H1 (cell line): ENCODE measurements at regions not wholly inside any gene's neighbourhood (a gene's known extent, or its start where the extent isn't known, plus 50 kb on each side); places are given as distances from the start of the nearest gene placed in this dataset.

ENCODE experiments used
- CTCF ChIA-PET: fragments of 300-600 bp; sonication (Branson Sonifier 250); formaldehyde crosslinking; loops from one replicate; lab custom pipeline; 2021; ENCODE audit not compliant: partially characterized antibody; lab: Charles Lee
- POLR2A ChIA-PET: fragments of 300-600 bp; sonication (Branson Sonifier 250); formaldehyde crosslinking; loops from one replicate; lab custom pipeline; 2021; ENCODE audit warnings: inconsistent platforms; ENCODE audit not compliant: partially characterized antibody; lab: Charles Lee
- DNase-seq, 2 experiments: peaks; one replicate each; pipeline versions ENCODE4 v3.0.0 to v3.0.0-alpha.2; 2010 to 2022; ENCODE audit warnings: low spot score in 2 of 2, low read depth in 1 of 2, mixed read lengths in 1 of 2
- FAIRE-seq: peaks from 2 replicates; lab custom pipeline; 2011; peaks lifted over from hg19 to GRCh38; lab: Jason Lieb, UNC
- H2AFZ ChIP-seq: 2 replicates; pipeline ENCODE4 v1.8.1; 2012; ENCODE audit warnings: low read length, inconsistent platforms
- H2AK5ac ChIP-seq: 2 replicates; pipeline ENCODE4 v1.6.1; 2013; ENCODE audit warnings: low read depth, low read length
- H2BK120ac ChIP-seq: replicated peaks from 2 replicates; pipeline ENCODE3; 2013; ENCODE audit warnings: low read depth, low read length, inconsistent platforms
- H2BK12ac ChIP-seq: 2 replicates; pipeline ENCODE4 v1.6.1; 2013; ENCODE audit warnings: low read depth, low read length
- H2BK15ac ChIP-seq: 2 replicates; pipeline ENCODE4 v1.6.1; 2013; ENCODE audit warnings: low read length
- H2BK20ac ChIP-seq: 2 replicates; pipeline ENCODE4 v1.6.1; 2013; ENCODE audit warnings: low read length
- H2BK5ac ChIP-seq: 2 replicates; pipeline ENCODE4 v1.6.1; 2013; ENCODE audit warnings: low read depth, low read length
- H3K14ac ChIP-seq: 2 replicates; pipeline ENCODE4 v1.6.1; 2013; ENCODE audit warnings: inconsistent platforms; ENCODE audit not compliant: insufficient read length
- H3K18ac ChIP-seq: 2 replicates; pipeline ENCODE4 v1.6.1; 2013; ENCODE audit warnings: low read length; ENCODE audit errors: extremely low read depth
- H3K23ac ChIP-seq: 2 replicates; pipeline ENCODE4 v1.6.1; 2013; ENCODE audit warnings: inconsistent platforms; ENCODE audit not compliant: insufficient read length
- H3K23me2 ChIP-seq: 2 replicates; pipeline ENCODE4 v1.6.1; 2013; ENCODE audit warnings: low read depth, low read length
- H3K27ac ChIP-seq: 2 replicates; pipeline ENCODE4 v1.6.1; 2011; ENCODE audit warnings: low read depth, low read length, inconsistent platforms
- H3K27me3 ChIP-seq, 4 experiments: replicated peaks in 1 of 4; 1 replicate in 1 of 4; 2 replicates in 3 of 4; pipeline versions ENCODE4 v1.6.1 to v1.8.1; 2011 to 2013; ENCODE audit warnings: low read length in 3 of 4, mild to moderate bottlenecking in 3 of 4, inconsistent platforms in 2 of 4, mixed read lengths in 2 of 4, moderate library complexity in 1 of 4; ENCODE audit not compliant: control insufficient read depth in 3 of 4, insufficient read depth in 3 of 4; ENCODE audit errors: extremely low read depth in 1 of 4
- H3K36me3 ChIP-seq, 4 experiments: 2 replicates each; pipeline versions ENCODE4 v1.6.1 to v1.8.1; 2011 to 2013; ENCODE audit warnings: mild to moderate bottlenecking in 4 of 4, low read length in 3 of 4, moderate library complexity in 2 of 4, control low read depth in 1 of 4, inconsistent platforms in 1 of 4; ENCODE audit not compliant: insufficient read depth in 4 of 4, control insufficient read depth in 2 of 4
- H3K4ac ChIP-seq: replicated peaks from 2 replicates; pipeline ENCODE3; 2013; ENCODE audit warnings: low read length, low read depth, mixed read lengths, inconsistent platforms; ENCODE audit not compliant: insufficient read length
- H3K4me1 ChIP-seq, 4 experiments: replicated peaks in 1 of 4; 1 replicate in 1 of 4; 2 replicates in 3 of 4; pipeline versions ENCODE4 v1.6.1 to v1.8.1; 2011 to 2013; ENCODE audit warnings: low read length in 3 of 4, inconsistent platforms in 2 of 4, mixed read lengths in 1 of 4; ENCODE audit not compliant: insufficient read depth in 4 of 4, control insufficient read depth in 3 of 4
- H3K4me2 ChIP-seq, 2 experiments: 2 replicates each; pipeline versions ENCODE4 v1.6.1 to v1.8.1; 2011 to 2013; ENCODE audit warnings: low read depth in 2 of 2, low read length in 2 of 2, control low read depth in 1 of 2, inconsistent platforms in 1 of 2, mild to moderate bottlenecking in 1 of 2; ENCODE audit not compliant: insufficient read depth in 1 of 2
- H3K4me3 ChIP-seq, 4 experiments: fragments of 200-600, 300-600 bp in 1 of 4; sonication (generic), shearing (Covaris generic), sonication (Bioruptor Twin) in 1 of 4; 2 replicates each; pipeline versions ENCODE4 v1.5.1 to v1.8.1; 2011 to 2016; ENCODE audit warnings: low read length in 4 of 4, low read depth in 3 of 4, control low read depth in 2 of 4, inconsistent platforms in 2 of 4, mild to moderate bottlenecking in 2 of 4, mixed read lengths in 1 of 4, moderate library complexity in 1 of 4; ENCODE audit not compliant: insufficient read depth in 2 of 4; ENCODE audit errors: extremely low read depth in 1 of 4
- H3K56ac ChIP-seq: replicated peaks from 2 replicates; pipeline ENCODE3; 2013; ENCODE audit warnings: low read depth, mild to moderate bottlenecking, mixed read lengths, low read length, inconsistent platforms; ENCODE audit not compliant: insufficient read length
- H3K79me1 ChIP-seq: 2 replicates; pipeline ENCODE4 v1.6.1; 2013; ENCODE audit warnings: low read depth, low read length, control low read depth
- H3K79me2 ChIP-seq, 2 experiments: 2 replicates each; pipeline versions ENCODE4 v1.6.1 to v1.8.1; 2012 to 2013; ENCODE audit warnings: low read length in 2 of 2, mild to moderate bottlenecking in 2 of 2, inconsistent platforms in 1 of 2; ENCODE audit not compliant: insufficient read depth in 2 of 2, control insufficient read depth in 1 of 2
- H3K9ac ChIP-seq, 4 experiments: replicated peaks in 1 of 4; 1 replicate in 1 of 4; 2 replicates in 3 of 4; pipeline versions ENCODE4 v1.6.1 to v1.8.1; 2011 to 2013; ENCODE audit warnings: low read depth in 3 of 4, low read length in 3 of 4, control low read depth in 2 of 4, mild to moderate bottlenecking in 2 of 4, moderate library complexity in 2 of 4, inconsistent platforms in 1 of 4; ENCODE audit errors: extremely low read depth in 1 of 4
- H3K9me3 ChIP-seq, 2 experiments: 2 replicates each; pipeline versions ENCODE4 v1.6.1 to v1.8.1; 2012 to 2013; ENCODE audit warnings: mild to moderate bottlenecking in 2 of 2, moderate library complexity in 2 of 2, control low read depth in 1 of 2, inconsistent platforms in 1 of 2, low read depth in 1 of 2, low read length in 1 of 2, mixed read lengths in 1 of 2; ENCODE audit not compliant: insufficient read depth in 2 of 2
- H4K20me1 ChIP-seq, 2 experiments: replicated peaks in 1 of 2; 2 replicates each; pipeline versions ENCODE3 to v1.8.1; 2011 to 2013; ENCODE audit warnings: inconsistent platforms in 2 of 2, low read length in 2 of 2, mild to moderate bottlenecking in 1 of 2; ENCODE audit not compliant: insufficient read depth in 2 of 2, control insufficient read depth in 1 of 2
- H4K5ac ChIP-seq: 2 replicates; pipeline ENCODE4 v1.6.1; 2013; ENCODE audit warnings: low read length, low read depth, mixed read lengths, inconsistent platforms; ENCODE audit not compliant: insufficient read length
- H4K8ac ChIP-seq: 2 replicates; pipeline ENCODE4 v1.8.0; 2013; ENCODE audit warnings: mild to moderate bottlenecking, moderate library complexity, low read length, inconsistent platforms; ENCODE audit not compliant: insufficient read depth; ENCODE audit errors: extremely low read depth
- H4K91ac ChIP-seq: replicated peaks from 2 replicates; pipeline ENCODE3; 2013; ENCODE audit warnings: low read length, mixed read lengths, inconsistent platforms; ENCODE audit not compliant: insufficient read length
- ASH2L ChIP-seq: fragments of 200-600, 300-600 bp; sonication (generic); IDR thresholded peaks from one replicate; pipeline ENCODE4 v1.7.1; 2017; ENCODE audit warnings: low read length
- CBX5 ChIP-seq: fragments of 300-800, 300-1000 bp; sonication (generic); IDR thresholded peaks from 2 replicates; pipeline ENCODE4 v1.7.1; 2016; ENCODE audit warnings: antibody characterized with exemption, low read length, low read depth
- CBX8 ChIP-seq: fragments of 300-800, 300-1000 bp; sonication (generic); IDR thresholded peaks from 2 replicates; pipeline ENCODE4 v1.7.1; 2016; ENCODE audit warnings: low read depth, low read length, borderline replicate concordance
- CEBPB ChIP-seq: IDR thresholded peaks from 2 replicates; pipeline ENCODE4 v1.6.1; 2012; ENCODE audit warnings: low read depth, low read length
- FOSL1 ChIP-seq: IDR thresholded peaks from 2 replicates; pipeline ENCODE4 v1.6.1; 2011; ENCODE audit warnings: mild to moderate bottlenecking, low read depth, low read length, moderate library complexity; ENCODE audit not compliant: insufficient read depth
- HDAC2 ChIP-seq, 2 experiments: fragments of 300-600 bp in 1 of 2; sonication (generic) in 1 of 2; IDR thresholded peaks; 2 replicates each; pipeline ENCODE4 v1.6.1; 2011 to 2012; ENCODE audit warnings: low read depth in 2 of 2, low read length in 2 of 2, mild to moderate bottlenecking in 2 of 2, moderate library complexity in 2 of 2, borderline replicate concordance in 1 of 2, inconsistent platforms in 1 of 2
- JUN ChIP-seq: IDR thresholded peaks from 2 replicates; pipeline ENCODE4 v1.6.1; 2011; ENCODE audit warnings: low read depth, mild to moderate bottlenecking, improper control_type of control experiment, low read length
- NANOG ChIP-seq: IDR thresholded peaks from 2 replicates; pipeline ENCODE4 v1.6.1; 2011; ENCODE audit warnings: low read length, low read depth, mild to moderate bottlenecking, inconsistent platforms; ENCODE audit not compliant: insufficient read depth, poor library complexity, severe bottlenecking
- NRF1 ChIP-seq: IDR thresholded peaks from 2 replicates; pipeline ENCODE4 v1.6.1; 2011; ENCODE audit warnings: mild to moderate bottlenecking, low read depth, low read length, improper control_type of control experiment
- RAD21 ChIP-seq, 2 experiments: IDR thresholded peaks in 1 of 2; conservative IDR thresholded peaks in 1 of 2; 2 replicates each; pipeline ENCODE4 v1.6.1; 2011; ENCODE audit warnings: low read depth in 2 of 2, low read length in 2 of 2, improper control_type of control experiment in 1 of 2, inconsistent platforms in 1 of 2, mild to moderate bottlenecking in 1 of 2, moderate library complexity in 1 of 2
- RBBP5 ChIP-seq: IDR thresholded peaks from 2 replicates; pipeline ENCODE4 v1.7.1; 2012; ENCODE audit warnings: low read depth, mild to moderate bottlenecking, inconsistent platforms, low read length, moderate library complexity, borderline replicate concordance
- SRF ChIP-seq: IDR thresholded peaks from 2 replicates; pipeline ENCODE4 v1.6.1; 2011; ENCODE audit warnings: mild to moderate bottlenecking, low read depth, low read length, moderate library complexity
- TAF7 ChIP-seq: optimal IDR thresholded peaks from 2 replicates; pipeline ENCODE3; 2011; ENCODE audit warnings: low read depth, mild to moderate bottlenecking, inconsistent platforms, low read length, moderate library complexity, borderline replicate concordance
- TBP ChIP-seq: IDR thresholded peaks from 2 replicates; pipeline ENCODE4 v1.6.1; 2011; ENCODE audit warnings: low read depth, low read length, improper control_type of control experiment
- TCF12 ChIP-seq: IDR thresholded peaks from 2 replicates; pipeline ENCODE4 v1.6.1; 2011; ENCODE audit warnings: low read depth, mild to moderate bottlenecking, low read length
- WGBS, 2 experiments: shearing (Covaris generic) in 1 of 2; methylation state at CpG; one replicate each; pipeline versions ENCODE4 v1.1.6 to v1.1.7; 2013 to 2015; ENCODE audit warnings: low lambda C conversion rate in 2 of 2, mixed read lengths in 2 of 2, inconsistent platforms in 1 of 2, low coverage in 1 of 2, missing lambda C conversion rate in 1 of 2; ENCODE audit not compliant: insufficient replicate concordance in 2 of 2, insufficient coverage in 1 of 2, insufficient read length in 1 of 2; ENCODE audit errors: extremely low coverage in 1 of 2, missing lambda C conversion rate in 1 of 2; 5-methylcytosine and 5-hydroxymethylcytosine counted together

DNA sequence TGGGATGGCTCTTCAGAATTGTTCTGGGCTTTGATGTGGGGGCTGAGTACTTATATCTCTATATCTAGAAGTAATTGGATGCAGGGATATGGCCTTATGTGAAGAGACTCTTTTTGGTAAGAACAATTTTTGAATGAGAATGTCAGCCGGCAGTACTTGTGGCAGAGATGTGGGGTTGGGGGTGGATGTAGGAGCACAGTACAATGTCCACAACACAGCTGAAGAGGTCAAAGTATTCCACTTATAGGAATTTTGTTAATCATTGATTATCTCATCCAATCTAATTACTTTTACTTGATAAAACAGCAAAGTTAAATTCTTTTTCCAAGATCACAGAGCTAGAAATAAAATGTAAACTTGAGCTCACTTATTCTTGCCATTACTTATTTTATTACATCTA, 391.4 kb downstream of the TEX13C start:
- FAIRE-seq, result no peak
- no peak for TF ChIP-seq NANOG
- TF ChIP-seq CBX5, result no peak
- TF ChIP-seq RBBP5, result no peak
- no peak for TF ChIP-seq ASH2L
- no peak for TF ChIP-seq TCF12
- TF ChIP-seq CBX8, result no peak
- no peak for TF ChIP-seq CEBPB
- TF ChIP-seq JUN, result no peak
- TF ChIP-seq SRF, result no peak
- no peak for TF ChIP-seq RAD21 (IDR thresholded peaks at IDR 0.05 in 1 of 2, conservative IDR thresholded peaks at IDR 0.05 in 1 of 2; ENCODE audit: low read depth in 2 of 2, low read length in 2 of 2)
- TF ChIP-seq NRF1, result no peak
- no peak for TF ChIP-seq TBP
- no peak for TF ChIP-seq FOSL1
- no peak for TF ChIP-seq TAF7
- TF ChIP-seq HDAC2 (IDR thresholded peaks at IDR 0.05; ENCODE audit: borderline replicate concordance in 1 of 2, low read depth in 2 of 2, low read length in 2 of 2), result no peak

More for the DNA sequence above, 391.4 kb downstream of the TEX13C start:
- Histone ChIP-seq H4K91ac (no peak overlapping the region), H3K27me3 (no peaks in the 10 kb centered on the region), H3K18ac (no peak overlapping the region), H3K4me1 (no peaks in the 10 kb centered on the region; a peak in 1 of 7 replicates), H3K4me2 (no peak overlapping the region), H3K27ac (no peak overlapping the region), H3K36me3 (no peaks in the 10 kb centered on the region), H2BK15ac (no peak overlapping the region), H2BK20ac (no peak overlapping the region), H3K9ac (no peak overlapping the region), H2AK5ac (no peak overlapping the region), H3K23me2 (no peaks in the 10 kb centered on the region), H4K5ac (no peak overlapping the region), H4K8ac (no peak overlapping the region), H3K56ac (no peak overlapping the region), H3K14ac (no peak overlapping the region), H3K23ac (no peak overlapping the region), H2BK120ac (no peak overlapping the region), H3K79me1 (no peaks in the 10 kb centered on the region), H3K4ac (no peak overlapping the region), H2AFZ (no peak overlapping the region), H3K4me3 (no peak overlapping the region), H3K9me3 (no peaks in the 10 kb centered on the region), H2BK5ac (no peak overlapping the region), H2BK12ac (no peak overlapping the region), H3K79me2 (no peaks in the 10 kb centered on the region), H4K20me1 (no peaks in the 10 kb centered on the region)
- WGBS, 2 experiments, result 82% methylated on average over 1 of the region's 1 CpG; no CpG with 5 or more reads in 1 of the 2 experiments
- POLR2A ChIA-PET, result no interaction called here
- DNase-seq, result no peak
- CTCF ChIA-PET, result interaction anchor here (0.7 to 1.2 kb wide), 2 partner anchors 26 to 116 kb away, joined by 3 read pairs; no protein-coding TSS in a partner anchor
